GM06990 (cell line): ENCODE measurements at regions not wholly inside any gene's neighbourhood (a gene's known extent, or its start where the extent isn't known, plus 50 kb on each side); places are given as distances from the start of the nearest gene placed in this dataset.
"Not testable (repeated sequence)": the region's sequence is repeated elsewhere in the genome, so short reads cannot be mapped to it uniquely, and the experiment has no call there.

Source experiments
- DNase-seq: peaks from one replicate; pipeline ENCODE4 v3.0.0-alpha.2; 2011; ENCODE audit not compliant: insufficient read length; ENCODE audit errors: extremely low read depth
- H3K27me3 ChIP-seq: replicated peaks from 2 replicates; pipeline ENCODE4 v1.6.0; 2011; ENCODE audit warnings: low read length; ENCODE audit not compliant: control insufficient read depth, insufficient read depth
- H3K36me3 ChIP-seq: 2 replicates; pipeline ENCODE4 v1.5.1; 2011; ENCODE audit warnings: low read length; ENCODE audit not compliant: control insufficient read depth, insufficient read depth
- H3K4me3 ChIP-seq: replicated peaks from 2 replicates; pipeline ENCODE4 v1.5.1; 2011; ENCODE audit warnings: low read depth, mild to moderate bottlenecking, control low read depth, low read length
- CTCF ChIP-seq: IDR thresholded peaks from 2 replicates; pipeline ENCODE4 v1.5.1; 2011; ENCODE audit warnings: low read length, control low read depth, mild to moderate bottlenecking, inconsistent platforms; ENCODE audit not compliant: insufficient read depth, poor library complexity, severe bottlenecking

GRCh38 chr2:195151711-195152110 lies 505.3 kb upstream of the SLC39A10 start:
- DNase-seq = no peak
- H3K4me3 ChIP-seq = no peak overlapping the region
- no peaks in the 10 kb centered on the region; the same call in 1 of the 2 replicates for H3K27me3 ChIP-seq
- no peaks in the 10 kb centered on the region for H3K36me3 ChIP-seq
- TF ChIP-seq CTCF = no peak

- no peak for DNase-seq
- TF ChIP-seq CTCF = no peak
- Histone ChIP-seq H3K4me3 (no peak overlapping the region), H3K36me3 (no peaks in the 10 kb centered on the region), H3K27me3 (no peaks in the 10 kb centered on the region; the same call in 1 of the 2 replicates)
These were observed 506.2 kb upstream of the SLC39A10 start for GRCh38 chr2:195150819-195151218.

GRCh38 chr2:195148004-195148403 lies 509.0 kb upstream of the SLC39A10 start:
- Histone ChIP-seq H3K36me3 (no peaks in the 10 kb centered on the region), H3K27me3 (no peaks in the 10 kb centered on the region; the same call in 1 of the 2 replicates), H3K4me3 (no peak overlapping the region)
- no peak for DNase-seq
- no peak for TF ChIP-seq CTCF

- no peaks in the 10 kb centered on the region; the same call in 1 of the 2 replicates for H3K27me3 ChIP-seq
- no peak for DNase-seq
- no peak for TF ChIP-seq CTCF
- H3K4me3 ChIP-seq = no peak overlapping the region
- no peaks in the 10 kb centered on the region for H3K36me3 ChIP-seq
These were observed 510.1 kb upstream of the SLC39A10 start for GRCh38 chr2:195146761-195147541.

- DNase-seq = no peak
- Histone ChIP-seq H3K36me3 (no peaks in the 10 kb centered on the region), H3K27me3 (no peaks in the 10 kb centered on the region), H3K4me3 (no peak overlapping the region)
- TF ChIP-seq CTCF = no peak
These were observed 518.6 kb upstream of the SLC39A10 start for GRCh38 chr2:195138435-195138834.

- not testable (repeated sequence) for DNase-seq
These were observed 531.1 kb upstream of the SLC39A10 start for GRCh38 chr2:195125889-195126288.

More at GRCh38 chr2:195125889-195126288, 531.1 kb upstream of the SLC39A10 start:
- not testable (repeated sequence) for H3K27me3 ChIP-seq, H3K4me3 ChIP-seq, H3K36me3 ChIP-seq
